Caco-2 (cell line): ENCODE measurements at regions not wholly inside any gene's neighbourhood (a gene's known extent, or its start where the extent isn't known, plus 50 kb on each side); places are given as distances from the start of the nearest gene placed in this dataset.

Experiments
- BruUV-seq: library from RNA; stranded (reverse); fragments of 400-500 nt; replicated peaks from 2 replicates; lab custom pipeline; 2021; lab: Mats Ljungman, UMichigan
- CTCF ChIA-PET: fragments of 300-600 bp; sonication (Branson Sonifier 250); formaldehyde crosslinking; loops from one replicate; lab custom pipeline; 2022; ENCODE audit warnings: antibody characterized with exemption; lab: Charles Lee
- POLR2A ChIA-PET: fragments of 300-600 bp; sonication (Branson Sonifier 250); formaldehyde crosslinking; loops from one replicate; lab custom pipeline; 2022; ENCODE audit warnings: antibody characterized with exemption; lab: Charles Lee
- DNase-seq, 2 experiments: peaks; one replicate each; pipeline versions ENCODE4 v3.0.0 to v3.0.0-alpha.2; 2020 to 2022
- H3K27me3 ChIP-seq: replicated peaks from 2 replicates; pipeline ENCODE4 v1.6.0; 2011; ENCODE audit warnings: low read length; ENCODE audit not compliant: control insufficient read depth, insufficient read depth
- H3K36me3 ChIP-seq: 2 replicates; pipeline ENCODE4 v1.5.1; 2011; ENCODE audit warnings: low read length; ENCODE audit not compliant: control insufficient read depth, insufficient read depth
- H3K4me1 ChIP-seq: fragments of 250-450 bp; sonication (Bioruptor Pico); 2 replicates; pipeline ENCODE4 v1.5.1; 2020; ENCODE audit warnings: mild to moderate bottlenecking
- H3K4me3 ChIP-seq: 2 replicates; pipeline ENCODE4 v1.5.1; 2011; ENCODE audit warnings: low read depth, mild to moderate bottlenecking, control low read depth, low read length
- H3K9me3 ChIP-seq: fragments of 250-450 bp; sonication (Bioruptor Pico); 2 replicates; pipeline ENCODE4 v1.5.1; 2020; ENCODE audit warnings: mild to moderate bottlenecking, moderate library complexity
- H3K27ac Mint-ChIP-seq: one replicate; pipeline ENCODE4 v1.8.0; 2022; ENCODE audit warnings: mixed read lengths; ENCODE audit not compliant: unreplicated experiment
- H3K27me3 Mint-ChIP-seq: one replicate; pipeline ENCODE4 v1.8.0; 2022; ENCODE audit warnings: mixed read lengths; ENCODE audit not compliant: insufficient read depth, unreplicated experiment
- H3K36me3 Mint-ChIP-seq: one replicate; pipeline ENCODE4 v1.8.0; 2022; ENCODE audit warnings: mild to moderate bottlenecking, mixed read lengths; ENCODE audit not compliant: insufficient read depth, unreplicated experiment
- H3K4me1 Mint-ChIP-seq: one replicate; pipeline ENCODE4 v1.8.0; 2022; ENCODE audit warnings: low read depth, mixed read lengths; ENCODE audit not compliant: unreplicated experiment
- H3K4me3 Mint-ChIP-seq: one replicate; pipeline ENCODE4 v1.8.0; 2022; ENCODE audit warnings: mild to moderate bottlenecking, moderate library complexity, mixed read lengths; ENCODE audit not compliant: unreplicated experiment
- H3K9me3 Mint-ChIP-seq: one replicate; pipeline ENCODE4 v1.8.0; 2022; ENCODE audit warnings: mixed read lengths; ENCODE audit not compliant: unreplicated experiment
- CTCF ChIP-seq, 2 experiments: fragments of 200-600 bp in 1 of 2; IDR thresholded peaks; 1 replicate in 1 of 2; 2 replicates in 1 of 2; pipeline versions ENCODE4 v1.5.1 to v1.8.0; 2011 to 2022; ENCODE audit warnings: antibody characterized with exemption in 1 of 2, control low read depth in 1 of 2, inconsistent platforms in 1 of 2, low read depth in 1 of 2, low read length in 1 of 2, mild to moderate bottlenecking in 1 of 2, moderate library complexity in 1 of 2; ENCODE audit not compliant: insufficient read depth in 1 of 2, severe bottlenecking in 1 of 2, unreplicated experiment in 1 of 2
- intact Hi-C: fragments of 100-400 bp; cut with micrococcal nuclease; formaldehyde crosslinking; loops from one replicate; pipeline ENCODE4 v1.10.0; 2022; ENCODE audit not compliant: unreplicated experiment

GRCh38 chr11:42762348-42762747 is 549.4 kb upstream of the API5 start:
- Mint-ChIP-seq H3K4me3 (no peak overlapping the region), H3K36me3 (no peaks in the 10 kb centered on the region), H3K9me3 (no peaks in the 10 kb centered on the region), H3K27ac (no peak overlapping the region), H3K27me3 (no peaks in the 10 kb centered on the region), H3K4me1 (no peaks in the 10 kb centered on the region)
- intact Hi-C loops = no loop called here
- no peaks in the 10 kb centered on the region for H3K27me3 ChIP-seq
- H3K9me3 ChIP-seq = no peaks in the 10 kb centered on the region
- no TSS peak for BruUV-seq
- H3K4me1 ChIP-seq = no peaks in the 10 kb centered on the region
- no peak overlapping the region for H3K4me3 ChIP-seq
- POLR2A ChIA-PET = no interaction called here
- no peaks in the 10 kb centered on the region for H3K36me3 ChIP-seq
- no peak for TF ChIP-seq CTCF (IDR thresholded peaks at IDR 0.05; ENCODE audit: insufficient read depth in 1 of 2, low read depth in 1 of 2, low read length in 1 of 2, severe bottlenecking in 1 of 2, unreplicated experiment in 1 of 2)
- CTCF ChIA-PET = no interaction called here
- DNase-seq = no peak

GRCh38 chr11:42764936-42765335 is 546.9 kb upstream of the API5 start:
- intact Hi-C loops = no loop called here
- Histone ChIP-seq H3K4me1 (no peaks in the 10 kb centered on the region), H3K36me3 (no peaks in the 10 kb centered on the region), H3K27me3 (no peaks in the 10 kb centered on the region), H3K4me3 (no peak overlapping the region), H3K9me3 (no peaks in the 10 kb centered on the region)
- H3K9me3 Mint-ChIP-seq = no peaks in the 10 kb centered on the region
- no peaks in the 10 kb centered on the region for H3K27me3 Mint-ChIP-seq
- H3K4me3 Mint-ChIP-seq = no peak overlapping the region
- ChIA-PET CTCF (no interaction called here), POLR2A (no interaction called here)
- no peak for TF ChIP-seq CTCF (IDR thresholded peaks at IDR 0.05; ENCODE audit: insufficient read depth in 1 of 2, low read depth in 1 of 2, low read length in 1 of 2, severe bottlenecking in 1 of 2, unreplicated experiment in 1 of 2)
- no TSS peak for BruUV-seq
- no peak for DNase-seq
- H3K27ac Mint-ChIP-seq = no peak overlapping the region
- H3K4me1 Mint-ChIP-seq = no peaks in the 10 kb centered on the region
- H3K36me3 Mint-ChIP-seq = no peaks in the 10 kb centered on the region

- no peaks in the 10 kb centered on the region for H3K4me1 ChIP-seq
- Mint-ChIP-seq H3K4me3 (no peak overlapping the region), H3K36me3 (no peaks in the 10 kb centered on the region), H3K27me3 (peaks cover 3% of the 10 kb centered on the region), H3K9me3 (no peaks in the 10 kb centered on the region), H3K4me1 (no peaks in the 10 kb centered on the region), H3K27ac (no peak overlapping the region)
- DNase-seq = no peak
- H3K4me3 ChIP-seq = no peak overlapping the region
- intact Hi-C loops = no loop called here
- H3K9me3 ChIP-seq = no peaks in the 10 kb centered on the region
- POLR2A ChIA-PET = no interaction called here
- no peak for TF ChIP-seq CTCF (IDR thresholded peaks at IDR 0.05; ENCODE audit: insufficient read depth in 1 of 2, low read depth in 1 of 2, low read length in 1 of 2, severe bottlenecking in 1 of 2, unreplicated experiment in 1 of 2)
- CTCF ChIA-PET = no interaction called here
- no TSS peak for BruUV-seq
- no peaks in the 10 kb centered on the region for H3K27me3 ChIP-seq
- no peaks in the 10 kb centered on the region for H3K36me3 ChIP-seq
Measured at GRCh38 chr11:42768576-42768975, 543.2 kb upstream of the API5 start.
